IMR-90 (cell line): ENCODE measurements at regions not wholly inside any gene's neighbourhood (a gene's known extent, or its start where the extent isn't known, plus 50 kb on each side); places are given as distances from the start of the nearest gene placed in this dataset.

Source experiments
- ATAC-seq: fragments of 200-7000 bp; cut with Tn5 transposase; 2 replicates; pipeline ENCODE4 v1.9.1; 2020; ENCODE audit warnings: low read depth, mild to moderate bottlenecking, moderate library complexity
- BruUV-seq: library from RNA; stranded (reverse); fragments of 400-500 nt; replicated peaks from 2 replicates; lab custom pipeline; 2021; lab: Mats Ljungman, UMichigan
- CTCF ChIA-PET: fragments of 300-600 bp; formaldehyde crosslinking; extraction: SDS; loops from one replicate; lab custom pipeline; 2021; ENCODE audit warnings: antibody characterized with exemption; lab: Yijun Ruan, JAX
- POLR2A ChIA-PET: fragments of 300-600 bp; sonication (Branson Sonifier 250); formaldehyde crosslinking; loops from one replicate; lab custom pipeline; 2022; ENCODE audit warnings: antibody characterized with exemption; ENCODE audit not compliant: unreplicated experiment; lab: Charles Lee
- DNase-seq: peaks from one replicate; pipeline ENCODE4 v3.0.0; 2013
- H2AFZ ChIP-seq: replicated peaks from 2 replicates; pipeline ENCODE3; 2013; ENCODE audit warnings: low read length, mild to moderate bottlenecking; ENCODE audit not compliant: poor library complexity
- H2AK5ac ChIP-seq: 2 replicates; pipeline ENCODE4 v1.6.1; 2013; ENCODE audit warnings: low read depth, low read length, inconsistent platforms
- H2AK9ac ChIP-seq: replicated peaks from 2 replicates; pipeline ENCODE3; 2013; ENCODE audit warnings: mild to moderate bottlenecking, low read depth, low read length, moderate library complexity; ENCODE audit not compliant: poor library complexity
- H2BK120ac ChIP-seq: 2 replicates; pipeline ENCODE4 v1.6.1; 2013; ENCODE audit warnings: low read depth, low read length, inconsistent platforms
- H2BK15ac ChIP-seq: 3 replicates; pipeline ENCODE4 v1.6.1; 2013; ENCODE audit warnings: low read depth, low read length, inconsistent platforms
- H2BK20ac ChIP-seq: 2 replicates; pipeline ENCODE4 v1.6.1; 2013; ENCODE audit warnings: low read depth, mild to moderate bottlenecking, inconsistent platforms, low read length, moderate library complexity
- H2BK5ac ChIP-seq: 2 replicates; pipeline ENCODE4 v1.6.1; 2013; ENCODE audit warnings: mild to moderate bottlenecking, low read depth, low read length, inconsistent platforms; ENCODE audit not compliant: poor library complexity, severe bottlenecking
- H3K14ac ChIP-seq: replicated peaks from 2 replicates; pipeline ENCODE4 v1.6.1; 2013; ENCODE audit warnings: low read depth, low read length, inconsistent platforms
- H3K18ac ChIP-seq: 2 replicates; pipeline ENCODE4 v1.6.1; 2013; ENCODE audit warnings: low read depth, low read length, control low read depth
- H3K23ac ChIP-seq: 2 replicates; pipeline ENCODE4 v1.6.1; 2013; ENCODE audit warnings: low read depth, low read length, inconsistent platforms
- H3K27ac ChIP-seq: 2 replicates; pipeline ENCODE4 v1.5.1; 2013; ENCODE audit warnings: mild to moderate bottlenecking, control low read depth, low read length; ENCODE audit not compliant: insufficient read depth
- H3K27me3 ChIP-seq: 2 replicates; pipeline ENCODE4 v1.6.1; 2013; ENCODE audit warnings: low read length; ENCODE audit not compliant: control insufficient read depth, insufficient read depth
- H3K36me3 ChIP-seq: 2 replicates; pipeline ENCODE4 v1.6.1; 2013; ENCODE audit warnings: low read length, mixed read lengths; ENCODE audit not compliant: control insufficient read depth, insufficient read depth
- H3K4ac ChIP-seq: 2 replicates; pipeline ENCODE4 v1.6.1; 2013; ENCODE audit warnings: low read depth, low read length, inconsistent platforms
- H3K4me1 ChIP-seq: 2 replicates; pipeline ENCODE4 v1.6.1; 2013; ENCODE audit warnings: low read length, mixed read lengths; ENCODE audit not compliant: control insufficient read depth, insufficient read depth
- H3K4me2 ChIP-seq: 2 replicates; pipeline ENCODE4 v1.6.1; 2013; ENCODE audit warnings: low read depth, mild to moderate bottlenecking, control low read depth, low read length, moderate library complexity
- H3K4me3 ChIP-seq: 2 replicates; pipeline ENCODE4 v1.5.1; 2013; ENCODE audit warnings: low read depth, mild to moderate bottlenecking, control low read depth, low read length, moderate library complexity; ENCODE audit not compliant: insufficient read depth
- H3K56ac ChIP-seq: 2 replicates; pipeline ENCODE4 v1.6.1; 2013; ENCODE audit warnings: low read length, inconsistent platforms; ENCODE audit not compliant: insufficient read depth; ENCODE audit errors: extremely low read depth
- H3K79me1 ChIP-seq, 2 experiments: 2 replicates each; pipeline ENCODE4 v1.6.1; 2013; ENCODE audit warnings: low read length in 2 of 2, inconsistent platforms in 1 of 2, low read depth in 1 of 2
- H3K9ac ChIP-seq: 2 replicates; pipeline ENCODE4 v1.6.1; 2013; ENCODE audit warnings: low read depth, low read length, control low read depth
- H3K9me1 ChIP-seq: 2 replicates; pipeline ENCODE4 v1.6.1; 2013; ENCODE audit warnings: low read length, inconsistent platforms; ENCODE audit not compliant: insufficient read depth
- H3K9me3 ChIP-seq: 2 replicates; pipeline ENCODE4 v1.6.1; 2013; ENCODE audit warnings: low read length; ENCODE audit not compliant: control insufficient read depth, insufficient read depth
- H4K20me1 ChIP-seq: 2 replicates; pipeline ENCODE4 v1.6.1; 2013; ENCODE audit warnings: low read length, inconsistent platforms; ENCODE audit not compliant: insufficient read depth
- H4K5ac ChIP-seq: 2 replicates; pipeline ENCODE4 v1.6.1; 2013; ENCODE audit warnings: mild to moderate bottlenecking, low read depth, low read length, control low read depth
- H4K8ac ChIP-seq, 2 experiments: 2 replicates each; pipeline ENCODE4 v1.6.1; 2013; ENCODE audit warnings: low read depth in 2 of 2, low read length in 2 of 2, control low read depth in 1 of 2, inconsistent platforms in 1 of 2
- H4K91ac ChIP-seq: 2 replicates; pipeline ENCODE4 v1.6.1; 2013; ENCODE audit warnings: low read depth, low read length, inconsistent platforms; ENCODE audit not compliant: insufficient read depth
- BHLHE40 ChIP-seq: fragments of 150-350 bp; IDR thresholded peaks from 2 replicates; pipeline ENCODE4 v1.6.1; 2016; ENCODE audit warnings: mild to moderate bottlenecking, low read depth, low read length
- CEBPB ChIP-seq: IDR thresholded peaks from 2 replicates; pipeline ENCODE4 v1.6.1; 2012; ENCODE audit warnings: low read depth, low read length, improper control_type of control experiment
- CHD1 ChIP-seq: IDR thresholded peaks from 2 replicates; pipeline ENCODE4 v1.6.1; 2012; ENCODE audit warnings: low read depth, low read length, improper control_type of control experiment
- FOS ChIP-seq: fragments of 150-350 bp; IDR thresholded peaks from 2 replicates; pipeline ENCODE4 v1.6.1; 2016; ENCODE audit warnings: low read depth, low read length
- MAFK ChIP-seq: IDR thresholded peaks from 2 replicates; pipeline ENCODE4 v1.6.1; 2012; ENCODE audit warnings: low read depth, low read length, improper control_type of control experiment
- MAZ ChIP-seq: IDR thresholded peaks from 2 replicates; pipeline ENCODE4 v1.6.1; 2012; ENCODE audit warnings: low read depth, mild to moderate bottlenecking, low read length, improper control_type of control experiment, moderate library complexity, borderline replicate concordance
- MXI1 ChIP-seq: IDR thresholded peaks from 2 replicates; pipeline ENCODE4 v1.6.1; 2012; ENCODE audit warnings: low read depth, mild to moderate bottlenecking, low read length, moderate library complexity, borderline replicate concordance
- NFE2L2 ChIP-seq: fragments of 150-350 bp; IDR thresholded peaks from 2 replicates; pipeline ENCODE4 v1.6.1; 2016; ENCODE audit warnings: low read depth, mild to moderate bottlenecking, low read length
- POLR2A ChIP-seq: IDR thresholded peaks from 2 replicates; pipeline ENCODE4 v1.6.1; 2012; ENCODE audit warnings: mild to moderate bottlenecking, low read depth, low read length
- RAD21 ChIP-seq: IDR thresholded peaks from 2 replicates; pipeline ENCODE4 v1.6.1; 2012; ENCODE audit warnings: low read length, improper control_type of control experiment
- RCOR1 ChIP-seq: IDR thresholded peaks from 2 replicates; pipeline ENCODE4 v1.6.1; 2012; ENCODE audit warnings: mild to moderate bottlenecking, low read length, improper control_type of control experiment; ENCODE audit not compliant: insufficient replicate concordance
- RFX5 ChIP-seq: IDR thresholded peaks from 2 replicates; pipeline ENCODE4 v1.8.0; 2012; ENCODE audit warnings: low read depth, mild to moderate bottlenecking, low read length, moderate library complexity
- SMC3 ChIP-seq: fragments of 150-350 bp; IDR thresholded peaks from 2 replicates; pipeline ENCODE4 v1.6.1; 2016; ENCODE audit warnings: low read depth, mild to moderate bottlenecking, antibody characterized with exemption, low read length, moderate library complexity
- WGBS, 2 experiments: methylation state at CpG; one replicate each; pipeline versions ENCODE4 v1.1.5 to v1.1.7; 2013; ENCODE audit warnings: missing lambda C conversion rate in 2 of 2; ENCODE audit not compliant: insufficient read length in 1 of 2; ENCODE audit errors: extremely low coverage in 2 of 2; 5-methylcytosine and 5-hydroxymethylcytosine counted together
- dilution Hi-C: fragments of 300-500 bp; cut with HindIII; formaldehyde crosslinking; loops from one replicate; pipeline ENCODE4 v1.14.3; 2018; ENCODE audit warnings: low sequenced_read_pairs; ENCODE audit not compliant: unreplicated experiment
- in situ Hi-C: fragments of 300-500 bp; cut with MboI; formaldehyde crosslinking; loops from 3 replicates; pipeline ENCODE4 v1.14.3; 2019; ENCODE audit warnings: low sequenced_read_pairs, inconsistent platforms, mixed read lengths
- intact Hi-C: fragments of 100-400 bp; cut with micrococcal nuclease; formaldehyde crosslinking; loops from 2 replicates; pipeline ENCODE4 v1.10.0; 2022
- TF ChIP-seq, protein P1 (sequence below): conservative IDR thresholded peaks from 2 replicates; pipeline ENCODE4 v1.5.1; 2012; ENCODE audit warnings: mild to moderate bottlenecking, low read depth, low read length, improper control_type of control experiment
- TF ChIP-seq, protein P2 (sequence below): fragments of 150-350 bp; IDR thresholded peaks from 2 replicates; pipeline ENCODE4 v1.6.1; 2017; ENCODE audit warnings: mild to moderate bottlenecking, antibody characterized with exemption, low read length, low read depth
- TF ChIP-seq, protein P3 (sequence below): fragments of 150-350 bp; IDR thresholded peaks from 2 replicates; pipeline ENCODE4 v1.6.1; 2016; ENCODE audit warnings: low read depth, mild to moderate bottlenecking, low read length, moderate library complexity, borderline replicate concordance

DNA sequence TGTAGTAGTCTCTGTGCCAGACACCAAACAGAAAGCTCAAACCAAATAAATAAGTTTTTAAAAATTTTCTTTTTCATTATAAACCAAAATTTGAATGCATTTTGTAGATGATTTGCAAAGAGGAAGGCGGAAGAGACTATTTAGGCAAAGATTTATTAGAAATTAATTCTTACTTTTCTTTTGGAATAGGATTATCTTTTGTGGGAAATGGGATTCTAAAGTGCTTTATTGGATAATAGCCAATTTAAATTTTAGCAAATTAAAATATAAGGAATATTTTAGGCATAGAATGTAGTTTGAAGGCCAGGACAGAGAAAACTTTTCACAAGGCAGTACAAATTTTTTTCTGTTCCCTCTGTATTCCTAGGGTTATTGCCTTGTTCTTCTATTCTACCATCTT, 311.4 kb upstream of the ITGA1 start:
- no peak overlapping the region for H3K4me3 ChIP-seq
- no peak overlapping the region for H4K91ac ChIP-seq
- H2AFZ ChIP-seq: no peak overlapping the region
- H4K8ac ChIP-seq: no peak overlapping the region
- ATAC-seq: no peak
- no peak overlapping the region for H3K23ac ChIP-seq
- no peak overlapping the region for H3K56ac ChIP-seq
- BruUV-seq: no TSS peak
- H3K79me1 ChIP-seq: no peaks in the 10 kb centered on the region
- no peak for DNase-seq
- intact Hi-C loops: no loop called here
- no peak overlapping the region for H3K4me2 ChIP-seq
- H4K20me1 ChIP-seq: no peaks in the 10 kb centered on the region
- no peaks in the 10 kb centered on the region for H3K36me3 ChIP-seq
- no peaks in the 10 kb centered on the region for H3K9me1 ChIP-seq
- ChIA-PET POLR2A (no interaction called here), CTCF (interaction anchor here (0.7 kb wide), 1 partner anchor 11 kb away, joined by 3 read pairs; no protein-coding TSS in a partner anchor)
- no peaks in the 10 kb centered on the region for H3K4me1 ChIP-seq
- no peak overlapping the region for H2BK5ac ChIP-seq
- no peak overlapping the region for H3K4ac ChIP-seq
- H2BK15ac ChIP-seq: no peak overlapping the region
- dilution Hi-C loops: no loop called here
- H3K18ac ChIP-seq: no peak overlapping the region
- no peak overlapping the region for H2BK20ac ChIP-seq
- no CpG with 5 or more reads among the region's 1 CpG for WGBS, 2 experiments
- H2AK9ac ChIP-seq: no peak overlapping the region
- no peak overlapping the region for H3K14ac ChIP-seq
- TF ChIP-seq MAZ (no peak), BHLHE40 (no peak), NFE2L2 (no peak), CHD1 (no peak), MAFK (no peak), MXI1 (no peak), POLR2A (no peak), SMC3 (no peak), CEBPB (no peak), RCOR1 (no peak), FOS (no peak), RAD21 (no peak), RFX5 (no peak)
- TF ChIP-seq, protein P1, sequence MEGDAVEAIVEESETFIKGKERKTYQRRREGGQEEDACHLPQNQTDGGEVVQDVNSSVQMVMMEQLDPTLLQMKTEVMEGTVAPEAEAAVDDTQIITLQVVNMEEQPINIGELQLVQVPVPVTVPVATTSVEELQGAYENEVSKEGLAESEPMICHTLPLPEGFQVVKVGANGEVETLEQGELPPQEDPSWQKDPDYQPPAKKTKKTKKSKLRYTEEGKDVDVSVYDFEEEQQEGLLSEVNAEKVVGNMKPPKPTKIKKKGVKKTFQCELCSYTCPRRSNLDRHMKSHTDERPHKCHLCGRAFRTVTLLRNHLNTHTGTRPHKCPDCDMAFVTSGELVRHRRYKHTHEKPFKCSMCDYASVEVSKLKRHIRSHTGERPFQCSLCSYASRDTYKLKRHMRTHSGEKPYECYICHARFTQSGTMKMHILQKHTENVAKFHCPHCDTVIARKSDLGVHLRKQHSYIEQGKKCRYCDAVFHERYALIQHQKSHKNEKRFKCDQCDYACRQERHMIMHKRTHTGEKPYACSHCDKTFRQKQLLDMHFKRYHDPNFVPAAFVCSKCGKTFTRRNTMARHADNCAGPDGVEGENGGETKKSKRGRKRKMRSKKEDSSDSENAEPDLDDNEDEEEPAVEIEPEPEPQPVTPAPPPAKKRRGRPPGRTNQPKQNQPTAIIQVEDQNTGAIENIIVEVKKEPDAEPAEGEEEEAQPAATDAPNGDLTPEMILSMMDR: no peak
- TF ChIP-seq, protein P2, sequence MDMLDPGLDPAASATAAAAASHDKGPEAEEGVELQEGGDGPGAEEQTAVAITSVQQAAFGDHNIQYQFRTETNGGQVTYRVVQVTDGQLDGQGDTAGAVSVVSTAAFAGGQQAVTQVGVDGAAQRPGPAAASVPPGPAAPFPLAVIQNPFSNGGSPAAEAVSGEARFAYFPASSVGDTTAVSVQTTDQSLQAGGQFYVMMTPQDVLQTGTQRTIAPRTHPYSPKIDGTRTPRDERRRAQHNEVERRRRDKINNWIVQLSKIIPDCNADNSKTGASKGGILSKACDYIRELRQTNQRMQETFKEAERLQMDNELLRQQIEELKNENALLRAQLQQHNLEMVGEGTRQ: no peak
- TF ChIP-seq, protein P3, sequence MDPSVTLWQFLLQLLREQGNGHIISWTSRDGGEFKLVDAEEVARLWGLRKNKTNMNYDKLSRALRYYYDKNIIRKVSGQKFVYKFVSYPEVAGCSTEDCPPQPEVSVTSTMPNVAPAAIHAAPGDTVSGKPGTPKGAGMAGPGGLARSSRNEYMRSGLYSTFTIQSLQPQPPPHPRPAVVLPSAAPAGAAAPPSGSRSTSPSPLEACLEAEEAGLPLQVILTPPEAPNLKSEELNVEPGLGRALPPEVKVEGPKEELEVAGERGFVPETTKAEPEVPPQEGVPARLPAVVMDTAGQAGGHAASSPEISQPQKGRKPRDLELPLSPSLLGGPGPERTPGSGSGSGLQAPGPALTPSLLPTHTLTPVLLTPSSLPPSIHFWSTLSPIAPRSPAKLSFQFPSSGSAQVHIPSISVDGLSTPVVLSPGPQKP: no peak
- H3K9ac ChIP-seq: no peak overlapping the region
- H3K27me3 ChIP-seq: no peaks in the 10 kb centered on the region
- in situ Hi-C loops: no loop called here
- H3K27ac ChIP-seq: no peak overlapping the region
- H3K9me3 ChIP-seq: no peaks in the 10 kb centered on the region
- H4K5ac ChIP-seq: no peak overlapping the region
- H2AK5ac ChIP-seq: no peak overlapping the region
- no peak overlapping the region for H2BK120ac ChIP-seq
